Activated CD4-positive, alpha-beta T cell treated with anti-CD3 and anti-CD28 coated beads, Interleukin-10, Interleukin-2, amounts not matched to agents 100 ng/mL and 50 ng/mL, durations not matched to agents 16 hours and 8 hours (primary cell): ENCODE measurements at regions not wholly inside any gene's neighbourhood (a gene's known extent, or its start where the extent isn't known, plus 50 kb on each side); places are given as distances from the start of the nearest gene placed in this dataset.

Source experiments
- DNase-seq: peaks from one replicate; pipeline ENCODE4 v3.0.0-alpha.2; 2020

DNA sequence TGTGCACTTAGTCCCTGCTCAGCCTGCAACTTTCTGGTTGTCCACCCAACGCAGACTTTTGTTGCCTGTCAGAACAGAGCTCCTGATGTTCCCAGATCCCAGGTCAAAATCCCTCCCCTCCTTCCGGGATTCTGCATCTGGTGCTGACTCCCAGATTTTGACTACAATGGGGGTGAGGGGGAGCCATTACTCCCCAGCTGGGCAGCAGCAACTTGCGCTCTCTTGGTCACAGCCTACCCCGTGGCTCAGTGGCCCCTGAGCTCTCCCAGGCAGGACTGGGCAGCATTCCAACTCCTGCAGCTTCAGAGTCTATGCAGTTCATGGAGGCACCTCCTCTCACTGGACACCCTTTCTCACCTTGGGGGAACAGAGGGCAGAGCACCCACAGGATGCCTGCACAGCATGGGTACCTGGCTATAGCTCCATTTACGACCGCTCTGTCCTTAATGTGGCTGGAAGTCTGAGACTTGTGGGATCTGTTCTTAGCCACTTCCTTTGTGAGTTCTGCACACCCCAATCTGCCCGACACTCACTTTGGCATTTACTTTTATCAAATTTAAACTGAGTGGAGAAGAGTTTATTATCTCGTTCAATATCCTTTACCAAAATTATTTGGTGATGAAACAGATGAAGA is 545.5 kb upstream of the MGMT start:
- no peak for DNase-seq

DNA sequence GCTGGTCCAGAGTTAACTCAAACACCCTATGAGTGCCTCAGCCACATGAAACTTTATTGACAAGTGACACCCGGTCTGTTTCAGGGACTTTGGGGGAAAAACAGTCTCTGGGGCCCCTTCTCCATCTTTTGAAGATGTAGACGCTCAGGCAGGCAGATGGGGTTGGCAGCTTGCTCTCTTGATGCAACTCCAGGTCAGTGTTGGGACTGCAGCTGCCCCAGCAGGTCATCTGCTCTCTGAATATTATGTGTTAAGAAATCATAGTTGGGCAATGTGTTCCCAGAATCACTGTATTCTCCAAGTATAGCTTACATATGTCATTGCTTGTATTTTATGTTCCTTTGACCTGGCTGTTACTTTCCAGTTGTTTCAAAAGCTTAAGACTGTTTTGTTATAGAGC is 544.9 kb upstream of the MGMT start:
- no peak for DNase-seq

DNA sequence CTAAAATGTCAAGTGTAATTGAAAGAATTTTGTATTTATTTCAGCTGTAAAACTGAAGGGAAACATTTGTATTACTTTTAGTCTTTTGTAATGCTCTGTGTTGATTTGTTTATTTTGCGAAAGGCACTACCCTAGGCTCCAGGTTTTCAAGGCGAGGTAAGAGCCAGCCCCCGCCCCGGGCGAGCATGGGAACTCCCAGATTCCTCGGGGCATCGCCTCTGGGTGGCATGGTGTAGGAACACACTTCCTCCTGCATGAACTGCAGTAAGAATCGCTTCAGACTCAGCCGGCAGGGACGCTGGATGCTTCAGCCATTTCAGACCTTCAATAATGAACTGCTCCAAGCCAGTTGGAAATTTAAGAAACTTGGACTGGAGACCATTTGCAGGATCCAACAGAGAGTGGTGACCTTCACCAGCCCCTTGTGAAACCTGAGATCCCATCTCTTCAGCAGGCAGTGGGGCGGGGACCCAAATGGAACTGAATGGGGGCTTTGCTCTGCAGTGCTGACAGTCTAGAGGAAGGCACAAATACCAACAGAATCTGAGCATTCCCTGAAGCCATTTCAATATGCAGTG is 544.3 kb upstream of the MGMT start:
- DNase-seq = no peak

DNA sequence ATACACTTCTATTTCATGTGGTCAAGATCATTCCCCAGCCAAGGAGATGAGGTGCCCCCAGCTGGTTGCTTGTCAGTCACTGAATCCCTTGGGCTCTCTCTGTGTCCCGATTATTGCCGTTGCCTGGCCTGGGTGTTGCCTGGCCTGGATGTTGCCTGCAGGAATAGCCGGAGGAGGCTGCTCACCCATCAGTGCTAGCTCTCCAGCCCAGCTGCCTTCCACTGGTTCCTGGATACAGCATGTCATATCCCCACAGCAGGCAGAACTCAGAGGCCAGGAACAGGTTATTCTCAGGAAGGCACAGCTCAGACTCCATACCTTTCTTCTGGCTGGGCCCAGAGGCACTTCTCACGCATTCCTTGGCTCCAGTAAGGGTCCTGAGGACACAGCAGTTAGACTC is 542.1 kb upstream of the MGMT start:
- no peak for DNase-seq

DNA sequence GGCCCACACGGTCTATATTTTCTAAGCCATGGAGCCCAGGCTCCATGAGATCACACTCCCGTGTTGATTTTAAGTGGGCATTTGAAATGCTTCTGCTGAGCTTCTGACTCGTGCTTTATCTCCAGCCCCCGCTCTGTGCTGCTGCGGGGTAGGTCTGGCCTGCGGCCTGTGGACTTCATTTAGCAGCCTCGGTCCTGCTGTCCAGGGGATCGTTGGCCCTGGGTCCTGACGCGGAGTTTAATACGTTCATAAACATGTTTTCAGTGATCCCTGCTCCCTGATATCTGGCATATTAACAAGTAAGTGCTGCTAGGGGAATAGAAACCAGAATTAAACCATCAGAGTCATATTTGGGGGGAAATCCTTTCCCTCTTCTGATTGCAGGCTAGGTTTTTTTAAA is 540.3 kb upstream of the MGMT start:
- no peak for DNase-seq

DNA sequence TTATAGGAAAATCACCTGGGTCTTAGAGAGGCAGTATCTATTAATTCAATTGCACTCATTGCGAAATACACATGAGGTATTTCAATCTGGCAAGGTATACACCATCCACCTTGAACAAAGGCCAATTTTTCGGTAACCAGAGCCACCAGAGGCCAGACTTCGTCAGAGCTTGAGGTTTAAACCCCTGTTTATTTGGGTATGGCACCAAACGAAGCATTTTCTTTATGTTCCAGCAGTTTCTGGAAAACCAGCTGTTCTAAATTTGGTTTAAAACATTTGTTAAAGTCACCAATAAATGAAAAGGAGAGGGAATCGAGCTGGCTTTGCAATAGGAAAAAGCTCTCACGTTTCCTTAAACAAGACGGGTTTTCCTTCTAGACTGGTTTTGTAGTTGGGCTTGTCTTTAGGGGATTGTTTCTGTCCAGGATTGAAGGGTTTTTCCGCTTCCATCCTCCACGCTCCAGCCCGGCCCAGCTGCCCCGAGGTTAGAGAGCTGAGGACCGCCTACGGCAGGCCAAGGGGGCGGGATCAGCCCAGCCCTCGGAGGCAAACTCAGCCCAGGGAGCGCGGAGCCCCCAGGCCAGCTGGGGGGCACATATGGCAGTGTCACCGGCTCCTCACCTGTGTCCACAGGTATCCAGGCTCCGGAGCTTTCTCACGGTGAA is 539.4 kb upstream of the MGMT start:
- DNase-seq = no peak

DNA sequence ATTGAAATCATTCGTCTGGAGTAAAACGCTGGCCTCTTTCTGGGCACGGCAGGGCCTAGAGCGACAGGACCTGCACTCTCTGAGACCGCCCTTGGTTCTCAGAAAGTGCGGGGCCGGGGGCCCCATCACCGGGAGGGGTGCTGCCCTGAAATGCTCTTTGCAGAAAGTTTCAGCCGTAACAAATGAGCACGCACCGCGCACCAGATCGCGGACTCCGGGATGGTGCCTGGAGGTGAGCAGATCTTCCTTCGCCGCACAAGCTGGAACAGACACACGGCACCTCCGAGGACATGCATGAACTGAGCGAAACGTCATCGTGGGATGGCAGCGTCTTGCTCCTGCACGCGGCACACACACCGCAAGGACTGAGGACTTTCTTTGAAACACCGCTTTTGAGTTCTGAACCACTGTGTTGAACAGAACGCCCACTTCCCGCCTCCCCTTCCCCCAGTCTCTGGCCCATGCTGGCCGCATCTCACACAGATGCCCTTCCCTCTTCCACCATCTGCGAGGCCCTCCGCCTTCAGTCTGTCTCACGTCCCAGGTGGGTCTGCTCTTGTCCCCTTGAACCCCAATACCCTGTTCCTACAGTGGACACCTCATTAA is 538.7 kb upstream of the MGMT start:
- no peak for DNase-seq

DNA sequence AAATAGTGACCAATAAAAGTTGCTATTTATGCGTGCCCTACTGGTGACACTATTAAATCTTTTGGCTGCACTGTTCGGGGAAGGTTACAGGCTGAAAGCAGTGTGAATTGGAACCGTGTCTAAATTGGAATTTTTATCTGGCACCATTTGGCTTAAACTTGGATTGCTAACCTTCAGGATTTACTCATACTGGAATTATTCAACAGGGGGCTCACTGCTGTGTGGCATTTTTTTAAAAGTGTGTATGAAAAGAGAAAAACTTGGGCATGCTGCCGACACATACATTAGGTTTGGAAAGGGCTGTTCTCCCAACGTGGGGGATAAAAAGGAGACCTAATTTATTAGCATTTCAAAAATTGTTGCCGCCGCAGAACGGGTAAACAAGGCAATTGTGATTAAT is 537.9 kb upstream of the MGMT start:
- DNase-seq = no peak

DNA sequence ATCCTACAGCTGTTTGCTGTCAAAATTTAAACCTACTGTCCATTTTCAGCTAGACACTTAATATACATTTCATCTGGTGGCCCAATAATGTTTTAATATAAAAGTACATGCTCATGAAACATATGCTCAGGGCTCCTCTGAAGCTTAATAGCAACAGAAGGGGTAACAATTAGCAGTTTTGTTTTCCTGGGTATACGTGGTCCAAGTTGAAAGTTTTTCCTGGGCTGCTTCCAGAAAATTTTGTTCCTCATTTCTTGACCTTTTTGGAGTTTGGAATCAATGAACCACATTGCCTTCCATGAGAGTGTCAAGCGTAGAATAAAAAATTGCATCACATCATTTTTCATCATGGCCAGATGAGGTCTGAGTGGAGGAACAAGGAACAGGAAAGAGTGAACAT is 537.3 kb upstream of the MGMT start:
- DNase-seq = no peak

DNA sequence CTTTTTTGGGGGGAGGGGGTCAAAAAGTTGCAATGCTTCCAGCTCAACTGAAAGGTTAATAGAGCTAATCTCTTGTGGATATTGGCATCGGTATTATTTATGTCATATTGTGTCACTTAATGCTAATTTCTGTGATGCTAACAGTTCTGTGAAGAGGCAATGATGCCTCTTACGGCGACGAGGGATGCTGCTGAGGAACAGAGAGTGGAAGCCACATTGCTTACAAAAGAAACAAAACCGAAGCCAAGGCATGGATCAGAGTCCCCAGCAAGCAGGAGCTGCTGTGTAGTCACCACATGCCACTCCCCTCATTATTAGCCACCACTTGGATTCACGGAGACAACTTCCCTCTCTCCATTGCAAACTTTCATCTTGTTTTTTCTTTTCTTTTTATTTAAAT is 536.5 kb upstream of the MGMT start:
- DNase-seq = no peak

DNA sequence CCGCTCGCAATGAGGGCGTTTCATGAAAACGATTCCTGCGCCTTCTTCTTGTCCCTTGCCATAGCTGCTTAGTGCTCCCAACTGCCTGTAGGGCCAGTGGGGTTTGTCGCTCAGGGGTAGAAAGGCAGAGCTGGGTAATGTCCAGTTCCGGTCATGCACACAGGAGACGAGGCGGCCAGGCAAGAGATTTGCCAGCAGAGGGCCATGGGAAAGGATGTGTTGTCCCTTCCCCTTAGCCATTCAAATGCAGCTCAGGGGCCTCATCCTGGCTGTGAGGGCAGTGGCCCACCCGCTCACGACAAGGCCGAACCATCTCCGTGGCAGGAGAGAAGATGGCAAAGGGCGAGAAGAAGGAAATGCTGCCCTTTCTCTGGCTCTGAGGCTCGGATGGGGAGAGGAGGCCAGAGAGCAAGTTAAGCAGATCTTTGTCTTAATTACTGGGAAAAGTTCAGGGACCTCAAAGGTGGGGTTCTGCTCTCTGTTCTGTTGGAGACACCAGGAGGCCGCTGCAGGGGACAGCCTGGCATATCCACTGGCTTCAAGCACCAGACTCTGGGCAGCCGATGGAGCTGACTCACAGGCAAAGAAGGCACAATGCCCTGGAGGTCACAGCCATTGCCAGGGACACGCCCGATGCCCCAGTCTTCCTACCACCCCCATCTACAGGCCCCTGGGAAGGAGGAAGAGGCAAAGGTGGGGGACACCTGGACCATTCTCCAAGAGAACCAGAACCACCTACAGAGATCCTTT is 534.8 kb upstream of the MGMT start:
- no peak for DNase-seq

DNA sequence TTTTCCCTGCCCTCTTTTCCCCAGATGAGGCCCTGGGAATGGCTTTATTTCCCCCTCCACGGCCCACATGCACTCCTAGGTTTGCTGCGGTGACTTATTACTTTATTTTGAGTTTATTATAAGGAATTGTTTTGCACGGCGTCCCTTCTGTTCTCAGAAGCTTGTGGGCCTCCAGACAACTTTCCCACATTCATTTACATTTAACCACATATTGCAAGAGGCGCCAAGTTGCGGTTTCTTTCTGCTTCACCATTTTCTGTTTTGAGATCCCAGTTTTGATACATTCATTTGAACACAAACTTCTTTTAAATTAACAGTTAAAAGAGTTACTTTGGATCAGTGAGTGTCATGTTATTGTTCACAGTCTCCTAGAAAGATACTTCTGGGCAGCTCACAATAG is 532.5 kb upstream of the MGMT start:
- DNase-seq = peak; percentile 1

DNA sequence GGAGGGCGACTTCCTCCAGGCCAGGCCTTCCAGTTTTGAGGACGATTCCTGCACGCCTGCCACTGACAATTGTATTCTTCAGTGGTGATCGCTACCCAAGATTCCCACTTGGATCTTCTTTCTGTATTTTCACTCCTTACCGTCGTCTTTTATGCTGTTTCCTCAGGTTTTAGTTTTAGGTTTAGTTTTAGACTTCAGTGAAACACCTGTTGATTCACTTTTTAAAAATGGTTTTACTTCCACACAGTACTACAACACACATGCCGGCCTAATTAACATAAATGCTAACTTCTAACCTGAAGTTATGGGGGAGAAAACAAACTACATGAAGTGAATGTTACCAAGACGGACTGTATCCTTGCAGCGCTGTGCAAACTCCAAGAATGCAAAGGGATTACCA is 530.6 kb upstream of the MGMT start:
- no peak for DNase-seq

DNA sequence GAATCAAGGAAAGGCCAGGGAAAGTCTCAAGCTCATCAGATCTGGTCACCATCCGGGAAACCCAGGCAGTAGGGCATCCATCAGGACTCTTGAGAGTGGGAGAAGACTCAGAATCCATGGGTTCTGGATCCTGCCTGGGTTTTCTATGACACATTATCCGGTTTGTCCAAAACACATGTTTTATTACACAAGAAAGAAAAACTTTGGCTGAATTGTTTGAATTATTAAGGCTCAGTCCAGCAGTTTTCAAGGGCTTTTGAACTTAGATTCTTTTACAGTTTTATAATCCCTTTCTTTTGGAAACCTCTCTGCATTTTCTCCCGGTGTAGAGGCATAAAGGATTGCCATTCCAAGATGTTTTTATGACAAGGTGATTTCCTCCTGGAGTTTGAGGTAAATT is 528.5 kb upstream of the MGMT start:
- DNase-seq = no peak

DNA sequence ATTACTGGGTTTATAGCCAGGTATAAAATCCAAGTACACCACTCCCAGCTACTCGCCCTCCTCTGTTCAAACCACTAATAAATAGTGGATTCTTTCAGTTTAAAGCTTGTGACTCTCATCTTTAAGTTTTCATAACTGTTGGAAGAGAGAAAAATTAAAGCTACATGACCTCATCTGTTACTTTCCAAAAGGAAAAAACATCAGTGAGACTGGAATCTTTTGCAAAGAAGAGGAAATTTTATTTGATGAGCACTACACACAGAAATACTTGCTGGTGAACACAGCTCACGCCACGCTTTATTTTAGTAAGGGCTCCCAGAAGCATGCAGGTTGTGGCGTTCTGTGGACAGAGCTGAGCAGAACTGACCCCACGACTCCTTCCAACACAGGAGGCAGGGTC is 527.0 kb upstream of the MGMT start:
- DNase-seq = no peak

DNA sequence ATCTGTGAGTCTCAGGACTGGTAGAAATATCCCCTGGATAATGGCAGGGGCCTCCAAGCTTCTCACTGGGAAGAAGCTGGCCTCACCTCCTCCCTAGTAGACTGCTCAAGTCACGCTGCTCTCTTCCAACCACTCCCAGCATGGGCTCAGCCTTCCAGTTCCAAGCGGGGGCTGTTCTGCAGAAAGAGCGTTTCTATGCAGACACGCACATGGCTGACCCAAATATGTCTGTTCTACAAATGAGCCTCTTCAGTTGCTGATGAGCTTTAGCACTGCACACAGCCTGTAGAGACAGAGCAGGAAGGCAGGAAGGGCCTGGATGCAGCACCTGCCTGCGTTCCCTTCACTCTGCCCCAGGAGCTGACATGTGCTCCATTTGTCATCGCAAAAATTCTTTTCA is 523.9 kb upstream of the MGMT start:
- DNase-seq = no peak

DNA sequence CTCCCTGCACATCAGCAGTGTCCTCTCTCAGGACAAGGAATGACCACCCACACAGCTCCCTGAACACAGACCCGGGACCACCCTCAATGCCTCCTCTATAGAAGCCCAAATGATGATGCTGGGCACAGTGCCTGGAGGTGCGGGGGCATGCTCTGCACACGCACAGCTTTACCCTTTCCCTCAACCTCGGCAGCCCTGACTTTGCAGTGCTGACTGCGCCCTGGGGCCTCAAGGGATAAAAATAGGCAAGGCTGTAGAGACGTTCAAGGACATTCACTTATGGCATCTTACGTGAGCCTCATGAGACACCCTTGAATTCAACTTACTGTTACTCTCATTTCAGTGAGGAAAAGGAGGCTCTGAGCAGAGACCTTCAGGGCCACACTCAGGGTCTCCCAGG is 521.6 kb upstream of the MGMT start:
- no peak for DNase-seq

DNA sequence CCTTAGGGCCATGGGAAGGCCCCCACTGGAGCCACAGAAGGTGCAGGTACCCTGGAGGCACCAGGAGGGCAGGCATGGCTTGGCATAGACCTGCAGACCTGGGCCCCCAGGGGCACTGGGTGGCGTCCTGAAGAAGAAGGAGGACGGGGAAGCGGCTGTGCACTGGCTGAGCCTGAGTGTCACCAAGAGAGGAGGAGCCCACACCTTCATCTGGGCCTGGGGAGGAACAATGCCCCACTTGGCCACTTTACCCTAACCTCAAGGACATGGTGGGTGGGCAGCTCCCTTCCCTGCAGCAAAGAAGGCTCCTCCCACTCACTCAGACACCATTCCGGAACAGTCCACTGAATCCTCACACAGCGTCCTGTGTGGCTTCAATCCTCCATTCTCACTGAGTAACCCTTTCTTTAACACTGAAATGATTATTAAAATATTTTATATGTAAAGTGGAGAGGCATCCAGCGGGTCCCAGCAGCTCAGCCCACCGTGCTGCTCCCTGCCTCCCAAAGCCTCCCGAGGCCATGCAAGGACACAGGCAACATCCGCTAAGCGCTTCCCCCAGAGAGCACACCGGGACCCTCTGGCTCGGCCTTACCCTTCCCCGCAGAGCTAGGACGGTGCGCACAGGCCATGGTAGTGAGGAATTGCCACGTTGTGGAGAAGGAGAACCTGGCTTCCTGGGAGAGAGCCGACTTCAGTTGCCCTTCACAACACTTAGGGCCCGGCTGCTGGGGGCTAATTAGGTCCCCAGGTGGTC is 516.7 kb upstream of the MGMT start:
- DNase-seq = no peak

DNA sequence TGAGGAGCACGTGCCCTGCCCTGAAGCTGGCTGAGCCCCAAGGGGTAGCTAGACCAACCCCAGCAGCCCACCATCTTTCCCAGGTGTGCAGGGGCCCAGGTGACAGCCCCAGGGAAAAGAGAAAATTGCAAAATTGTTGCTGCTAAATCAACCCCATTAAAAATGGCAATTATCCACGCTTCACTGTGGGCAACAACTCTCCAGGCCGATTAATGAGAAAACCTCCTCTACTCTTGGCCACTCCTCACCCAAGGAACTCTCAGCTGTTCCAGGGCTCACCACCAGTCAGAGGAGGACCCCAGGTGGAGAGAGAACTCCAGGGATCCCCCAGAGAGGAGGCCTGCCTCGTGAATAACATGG is 516.1 kb upstream of the MGMT start:
- DNase-seq = no peak

DNA sequence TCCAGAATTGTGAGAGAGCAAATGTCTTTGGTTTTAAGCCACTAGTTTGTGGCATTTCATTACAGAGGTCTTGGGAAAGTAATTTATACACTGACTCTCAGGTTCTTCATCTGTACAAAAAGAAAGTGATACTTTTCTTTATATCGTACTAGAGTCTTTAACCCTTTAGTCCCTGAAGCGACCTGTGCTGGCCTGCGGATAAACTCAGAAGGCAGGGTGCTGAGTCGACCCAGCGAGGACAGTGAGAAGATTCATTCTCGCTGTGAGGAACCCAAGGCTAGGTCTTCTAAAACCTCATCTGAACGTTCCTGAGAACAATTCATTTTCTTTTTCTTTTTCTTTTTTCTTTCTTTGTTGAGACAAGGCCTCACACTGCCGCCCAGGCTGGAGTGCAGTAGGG is 514.2 kb upstream of the MGMT start:
- DNase-seq = no peak

DNA sequence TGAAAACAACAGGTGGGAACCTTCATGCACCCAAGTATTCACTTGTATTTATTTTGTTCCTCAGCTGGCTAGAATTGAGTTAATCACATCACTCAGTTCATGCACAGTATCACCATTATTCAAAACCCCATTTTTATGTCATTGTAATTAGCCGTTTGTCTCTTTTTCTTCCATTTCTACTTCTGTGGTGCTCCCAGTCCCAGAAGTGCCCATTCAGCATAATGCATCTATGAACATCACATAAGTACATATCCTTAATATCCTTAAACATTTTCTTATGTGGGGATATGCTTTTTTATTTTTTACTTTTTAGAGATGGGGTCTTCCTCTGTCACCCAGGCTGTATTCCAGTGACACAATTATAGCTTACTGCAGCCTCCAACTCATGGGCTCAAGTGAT is 510.9 kb upstream of the MGMT start:
- no peak for DNase-seq

DNA sequence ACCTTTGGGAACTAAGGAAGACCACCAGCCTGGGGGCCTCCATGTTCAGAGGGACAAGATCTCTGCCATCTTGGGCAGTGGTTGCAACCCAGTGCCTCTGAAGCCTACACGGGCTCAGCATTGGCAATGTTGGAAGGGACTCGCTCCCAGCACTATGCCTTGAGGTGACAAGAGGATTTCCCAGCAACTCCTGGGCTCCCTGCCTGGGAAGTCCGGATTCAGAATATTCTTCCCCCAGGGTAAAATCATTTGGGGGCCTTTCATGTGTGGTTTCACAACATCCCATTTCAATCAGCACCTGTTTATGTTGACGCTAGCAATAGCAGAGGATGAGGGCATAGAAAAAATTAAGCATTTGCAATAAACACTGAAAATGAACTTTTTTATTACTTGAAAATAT is 509.8 kb upstream of the MGMT start:
- DNase-seq = no peak
